Kidney glomerular epithelial cell (primary cell): ENCODE measurements at regions not wholly inside any gene's neighbourhood (a gene's known extent, or its start where the extent isn't known, plus 50 kb on each side); places are given as distances from the start of the nearest gene placed in this dataset.
"Not testable (repeated sequence)": the region's sequence is repeated elsewhere in the genome, so short reads cannot be mapped to it uniquely, and the experiment has no call there.

Source experiments
- DNase-seq: peaks from one replicate; lab custom pipeline; 2025; lab: John Stamatoyannopoulos, UW

DNA sequence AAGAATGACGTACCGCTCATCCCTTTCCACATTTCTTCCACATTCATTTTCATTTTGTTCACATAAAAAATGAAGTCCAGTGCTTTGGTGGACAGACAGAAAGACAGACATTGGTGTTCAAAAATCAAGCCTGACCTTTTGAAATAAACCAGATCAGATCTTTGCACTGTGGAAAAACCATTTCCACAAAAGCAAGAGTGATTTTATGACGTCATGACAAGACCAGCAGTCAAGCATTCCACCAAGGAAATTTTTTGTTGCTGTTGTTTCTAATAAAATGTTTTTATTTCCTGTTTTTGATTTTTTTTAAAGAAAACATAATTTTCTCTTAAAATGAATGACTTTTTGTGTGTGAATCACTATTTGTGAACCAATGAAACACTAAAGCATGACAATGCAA is 350.0 kb downstream of the KCNJ2 start:
- no peak for DNase-seq

DNA sequence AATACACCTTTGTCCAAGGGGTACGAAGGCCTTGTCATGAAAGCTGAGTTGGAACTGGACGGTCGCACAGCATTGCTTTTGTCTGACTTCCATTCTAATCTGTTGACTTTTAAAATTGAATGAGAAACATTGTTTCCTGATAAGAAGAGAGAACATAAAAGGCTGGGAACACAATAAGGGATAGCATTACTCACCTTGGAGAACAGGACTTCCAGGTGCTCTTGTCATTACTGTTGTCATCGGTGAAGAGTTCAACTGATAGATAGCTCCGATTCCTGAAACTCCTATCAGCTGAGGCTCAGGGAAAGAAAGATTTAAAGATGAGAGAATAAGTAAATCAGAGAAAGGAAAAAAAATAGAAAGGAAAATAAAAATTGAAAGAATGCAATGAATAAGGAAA is 351.1 kb downstream of the KCNJ2 start:
- DNase-seq = no peak

GRCh38 chr17:70520956-70521355 is 351.6 kb downstream of the KCNJ2 start:
- DNase-seq = no peak

DNA sequence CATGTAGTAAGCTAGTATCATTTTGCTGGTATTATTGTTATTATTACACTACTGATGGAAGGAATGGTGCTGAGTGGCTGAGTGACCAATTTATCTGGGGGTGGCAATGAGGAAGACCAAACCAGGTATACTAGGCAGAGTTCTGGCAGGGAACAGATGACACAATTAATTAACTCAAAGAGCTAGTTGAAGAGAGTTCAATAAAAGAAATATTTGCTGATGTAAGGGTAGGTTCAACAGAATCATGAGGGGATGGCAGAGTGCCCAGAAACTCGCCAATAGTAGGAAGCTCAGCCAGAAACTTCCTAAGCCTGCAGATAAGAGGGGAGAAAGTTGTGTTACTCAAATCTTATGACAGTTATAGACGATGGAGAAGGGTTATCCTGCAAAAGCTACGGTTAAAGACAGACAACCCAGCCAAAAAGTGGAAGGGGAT is 352.5 kb downstream of the KCNJ2 start:
- DNase-seq = no peak

DNA sequence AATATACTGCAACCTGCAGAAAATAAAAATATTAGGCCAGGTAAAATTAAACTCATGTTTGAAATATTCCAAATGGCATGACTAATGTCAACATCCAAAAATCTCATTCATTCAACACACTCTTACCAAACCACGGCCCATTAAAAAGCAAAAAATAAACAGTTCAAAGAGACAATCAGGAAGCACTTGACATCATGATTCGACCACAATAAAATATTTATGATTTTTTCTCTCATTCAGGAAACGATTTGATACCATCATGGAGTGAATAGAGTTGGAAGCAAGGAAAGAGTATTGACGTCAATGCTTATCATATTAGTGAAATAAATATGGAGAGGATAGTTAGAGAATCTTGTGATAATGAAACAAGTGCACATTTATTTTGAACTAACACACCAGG is 354.1 kb downstream of the KCNJ2 start:
- no peak for DNase-seq

DNA sequence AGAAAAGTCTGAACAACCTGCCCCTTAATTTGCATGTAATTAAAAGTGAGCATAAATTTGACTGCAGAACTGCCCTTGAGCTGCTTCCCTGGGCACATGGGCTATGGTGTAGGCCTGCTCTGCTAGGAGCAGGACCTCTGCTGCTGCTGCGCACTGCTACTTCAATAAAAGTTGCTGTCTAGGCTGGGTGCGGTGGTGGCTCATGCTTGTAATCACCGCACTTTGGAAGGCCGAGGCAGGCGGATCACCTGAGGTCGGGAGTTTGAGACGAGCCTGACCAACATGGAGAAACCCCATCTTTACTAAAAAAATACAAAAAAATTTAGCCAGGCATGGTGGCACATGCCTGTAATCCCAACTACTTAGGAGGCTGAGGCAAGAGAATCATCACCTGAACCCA is 355.7 kb downstream of the KCNJ2 start:
- not testable (repeated sequence) for DNase-seq

GRCh38 chr17:70525961-70526360 is 356.6 kb downstream of the KCNJ2 start:
- no peak for DNase-seq

DNA sequence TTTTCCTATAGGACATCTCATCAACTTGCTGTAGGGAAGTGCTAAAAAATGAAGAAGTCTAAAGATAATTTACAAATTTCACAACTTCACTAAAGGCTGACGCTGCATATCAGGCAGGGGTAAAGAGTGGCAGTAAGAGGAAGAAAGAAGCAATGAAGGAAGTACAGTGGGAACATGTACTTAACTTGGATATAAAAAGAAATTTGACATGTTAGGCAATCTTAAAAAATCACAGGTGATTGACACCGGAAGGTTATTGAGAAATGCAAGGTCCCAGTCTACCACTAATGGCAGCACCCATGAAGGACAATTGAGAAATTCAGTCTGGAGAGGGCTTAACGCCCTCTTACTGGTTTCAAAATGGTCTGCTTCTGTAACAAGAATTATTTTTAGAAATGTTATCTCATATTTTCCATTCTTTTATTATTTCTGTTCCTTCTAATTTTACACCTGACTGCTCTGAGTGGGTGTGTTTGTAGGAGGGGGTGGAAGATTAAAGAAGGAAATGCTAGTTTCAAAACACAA is 358.1 kb downstream of the KCNJ2 start:
- no peak for DNase-seq

- no peak for DNase-seq
Measured at GRCh38 chr17:70533427-70533826, 364.1 kb downstream of the KCNJ2 start.

DNA sequence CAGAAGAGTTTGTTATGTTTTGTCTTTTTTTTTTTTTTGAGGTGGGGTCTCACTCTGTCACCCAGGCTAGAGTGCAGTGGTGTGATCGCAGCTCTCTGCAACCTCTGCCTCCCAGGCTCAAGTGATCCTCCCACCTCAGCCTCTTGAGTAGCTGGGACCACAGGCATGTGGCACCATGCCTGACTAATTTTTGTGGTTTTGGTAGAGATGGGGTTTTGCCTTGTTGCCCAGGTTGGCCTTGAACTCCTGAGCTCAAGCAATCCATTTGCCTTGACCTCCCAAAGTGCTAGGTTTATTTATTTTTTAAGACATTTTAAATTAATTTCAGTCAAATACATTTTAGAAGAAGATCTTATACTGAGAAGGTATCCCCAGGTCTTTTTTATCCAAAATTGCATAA is 366.7 kb downstream of the KCNJ2 start:
- DNase-seq = no peak

- DNase-seq = no peak
Measured at GRCh38 chr17:70539132-70539924, 370.0 kb downstream of the KCNJ2 start.

GRCh38 chr17:70542876-70543275 is 373.5 kb downstream of the KCNJ2 start:
- DNase-seq = no peak

DNA sequence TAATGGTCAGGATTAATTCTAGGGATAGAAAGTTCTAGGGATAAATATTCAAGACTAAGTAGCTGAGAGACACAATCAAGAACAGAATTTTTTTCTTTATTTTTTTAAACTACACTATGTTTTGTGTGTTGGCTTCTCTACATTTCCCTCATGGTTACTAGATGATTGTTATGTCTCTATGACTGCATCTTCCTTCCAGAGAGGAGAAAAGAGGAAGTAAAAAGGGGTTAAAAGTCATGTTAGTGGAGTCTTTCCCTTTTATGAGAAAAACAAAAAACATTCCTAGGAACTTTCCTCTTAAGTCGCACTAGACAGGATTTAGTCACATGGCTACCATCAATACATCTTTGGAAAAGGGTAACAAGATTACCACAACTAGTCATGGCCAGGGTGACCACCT is 375.0 kb downstream of the KCNJ2 start:
- no peak for DNase-seq

GRCh38 chr17:70552230-70552981 is 383.1 kb downstream of the KCNJ2 start:
- peak; percentile 8 for DNase-seq

GRCh38 chr17:70552982-70553334 is 383.6 kb downstream of the KCNJ2 start:
- DNase-seq = no peak

- no peak for DNase-seq
Measured at GRCh38 chr17:70555723-70556122, 386.4 kb downstream of the KCNJ2 start.

DNA sequence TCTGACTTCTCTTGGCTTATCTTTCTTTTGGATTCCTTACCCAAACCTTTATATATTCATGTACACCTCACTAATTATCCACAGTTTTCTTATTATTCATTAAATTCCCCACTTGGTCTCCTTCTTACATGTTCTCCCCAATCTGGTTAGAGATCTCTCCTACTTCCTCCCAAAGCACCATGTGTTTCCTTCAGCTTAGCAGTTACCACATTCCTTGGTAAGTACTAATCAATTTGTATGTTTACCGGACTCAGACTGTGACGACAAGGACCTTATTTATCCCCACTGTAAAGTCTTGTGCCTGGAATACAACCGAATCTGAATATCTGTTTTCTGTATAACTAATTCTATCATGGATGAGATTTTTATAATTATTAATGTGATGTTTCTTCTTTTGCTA is 389.5 kb downstream of the KCNJ2 start:
- DNase-seq = no peak

DNA sequence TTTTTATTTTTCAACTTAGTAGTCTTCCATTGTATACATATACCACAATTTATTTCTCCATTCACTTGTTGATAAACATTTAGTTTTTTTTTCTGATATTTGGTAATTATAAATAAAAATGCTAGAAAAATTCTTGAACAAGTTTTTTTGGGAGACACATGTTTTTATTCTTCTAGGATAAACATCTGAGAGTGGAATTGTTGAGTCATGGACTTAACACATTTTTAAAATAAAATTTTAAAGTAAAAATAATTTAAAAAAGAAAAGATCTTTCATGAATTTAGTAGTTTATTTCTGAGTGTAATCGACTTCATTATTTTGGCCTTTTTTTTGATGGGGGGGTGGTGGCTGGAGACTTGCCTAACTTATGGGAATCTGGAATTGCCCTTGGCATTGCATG is 391.1 kb downstream of the KCNJ2 start:
- no peak for DNase-seq

DNA sequence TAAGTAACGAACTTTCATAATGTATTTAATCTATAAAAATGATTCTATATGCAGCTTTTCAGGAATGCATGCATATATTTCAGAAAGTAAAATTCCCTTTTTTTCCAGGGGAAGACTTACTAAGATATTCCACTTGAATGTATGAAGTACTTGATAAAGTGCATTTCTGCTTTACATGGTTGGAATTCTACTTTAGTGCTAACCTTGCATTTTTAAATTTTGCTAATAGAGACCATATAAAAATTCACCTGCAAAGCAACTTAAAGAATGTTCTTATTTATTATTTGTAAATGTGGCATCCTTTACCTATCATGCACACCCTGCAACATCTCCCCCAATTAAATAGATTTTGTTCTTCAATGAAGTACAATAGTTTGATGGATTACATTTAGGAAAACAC is 392.8 kb downstream of the KCNJ2 start:
- no peak for DNase-seq

DNA sequence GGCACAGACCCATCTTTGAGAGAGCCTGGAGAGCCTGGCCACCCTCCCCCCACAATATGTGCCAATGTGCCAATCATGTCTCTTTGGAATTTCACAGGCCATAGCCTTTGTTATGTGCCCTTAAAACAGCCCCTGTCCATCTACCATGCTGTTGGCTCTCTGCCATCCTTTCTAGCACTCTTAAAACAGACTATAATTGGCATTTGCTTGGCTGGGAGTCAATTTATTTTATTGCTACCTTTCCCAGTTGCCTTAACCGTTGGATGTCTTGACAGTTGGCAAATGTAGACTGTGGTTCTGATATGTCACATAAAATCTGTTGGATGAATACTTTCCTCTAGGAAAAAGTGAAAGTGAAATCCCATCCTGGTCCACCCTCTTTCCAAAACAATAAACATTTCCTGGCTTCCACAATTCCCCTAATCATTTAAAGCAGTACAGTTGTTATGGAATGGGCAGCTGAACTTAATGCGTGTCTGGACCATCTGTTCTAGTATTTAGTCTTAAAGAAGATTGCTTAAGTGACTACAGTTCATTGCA is 394.0 kb downstream of the KCNJ2 start:
- DNase-seq = no peak

GRCh38 chr17:70564006-70564620 is 394.8 kb downstream of the KCNJ2 start:
- no peak for DNase-seq

- DNase-seq = no peak
Measured at GRCh38 chr17:70569128-70569527, 399.8 kb downstream of the KCNJ2 start.

- no peak for DNase-seq
Measured at GRCh38 chr17:70577456-70577855, 408.1 kb downstream of the KCNJ2 start.
